LHCN-M2 (cell line): ENCODE measurements at regions not wholly inside any gene's neighbourhood (a gene's known extent, or its start where the extent isn't known, plus 50 kb on each side); places are given as distances from the start of the nearest gene placed in this dataset.

Source experiments
- DNase-seq: peaks from one replicate; pipeline ENCODE4 v3.0.0-alpha.2; 2012; ENCODE audit warnings: low read depth

DNA sequence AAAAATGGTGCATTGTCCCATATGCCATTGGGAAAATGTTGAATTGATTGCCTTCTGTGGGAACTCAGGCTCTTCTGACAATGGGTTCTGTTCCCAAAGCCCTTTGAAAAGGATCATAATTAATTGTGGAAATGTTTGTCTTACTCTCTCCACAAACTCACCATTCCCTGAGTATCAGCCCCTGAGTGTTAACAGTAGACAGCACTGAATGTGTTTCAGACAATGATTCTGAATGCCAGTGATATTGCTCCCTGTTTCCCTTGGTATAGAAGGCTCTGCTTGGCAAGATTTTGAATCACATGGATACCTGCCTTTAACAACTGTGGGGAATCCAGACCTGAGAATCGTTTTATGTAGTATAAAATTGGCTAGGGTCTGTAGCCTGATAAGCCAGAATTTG, 1096.8 kb downstream of the ADGRL2 start:
- no peak for DNase-seq

DNA sequence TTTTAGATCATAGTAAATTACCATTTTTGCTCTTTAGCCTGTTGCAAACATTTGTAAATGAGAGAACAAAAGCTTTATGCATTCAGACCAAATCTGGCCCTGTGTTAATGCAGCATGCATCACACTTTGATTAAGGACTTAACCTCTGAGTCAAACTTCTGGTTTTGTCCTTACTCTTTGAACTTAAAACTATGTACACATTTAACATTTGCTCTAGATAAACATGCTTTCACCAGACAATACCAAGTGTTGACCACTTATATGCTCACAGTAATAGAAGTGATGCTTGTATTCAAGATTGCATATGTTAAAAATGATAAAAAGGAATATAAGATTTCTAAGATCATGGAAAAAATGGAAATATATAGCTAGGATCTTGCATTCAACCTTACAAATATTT, 1095.3 kb downstream of the ADGRL2 start:
- no peak for DNase-seq

DNA sequence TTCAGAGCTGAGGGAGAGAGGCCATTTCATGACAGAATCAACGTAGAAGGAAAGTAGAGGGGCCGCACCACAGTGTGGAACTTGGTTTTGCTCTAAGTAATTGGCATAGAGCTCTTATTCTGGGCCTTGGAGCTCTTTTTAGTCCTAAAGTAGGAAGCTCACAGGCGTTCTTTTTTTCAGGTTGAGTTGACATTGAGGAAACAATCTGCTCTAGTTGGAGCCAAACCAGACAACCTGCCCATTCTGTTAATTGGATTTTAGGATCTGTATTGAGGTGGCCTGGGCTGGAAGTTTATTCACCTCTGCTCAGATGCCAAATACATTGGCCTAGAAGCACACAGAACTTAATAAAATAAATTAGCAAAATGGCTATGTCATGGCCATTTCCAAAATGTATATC, 1093.9 kb downstream of the ADGRL2 start:
- DNase-seq, result no peak

DNA sequence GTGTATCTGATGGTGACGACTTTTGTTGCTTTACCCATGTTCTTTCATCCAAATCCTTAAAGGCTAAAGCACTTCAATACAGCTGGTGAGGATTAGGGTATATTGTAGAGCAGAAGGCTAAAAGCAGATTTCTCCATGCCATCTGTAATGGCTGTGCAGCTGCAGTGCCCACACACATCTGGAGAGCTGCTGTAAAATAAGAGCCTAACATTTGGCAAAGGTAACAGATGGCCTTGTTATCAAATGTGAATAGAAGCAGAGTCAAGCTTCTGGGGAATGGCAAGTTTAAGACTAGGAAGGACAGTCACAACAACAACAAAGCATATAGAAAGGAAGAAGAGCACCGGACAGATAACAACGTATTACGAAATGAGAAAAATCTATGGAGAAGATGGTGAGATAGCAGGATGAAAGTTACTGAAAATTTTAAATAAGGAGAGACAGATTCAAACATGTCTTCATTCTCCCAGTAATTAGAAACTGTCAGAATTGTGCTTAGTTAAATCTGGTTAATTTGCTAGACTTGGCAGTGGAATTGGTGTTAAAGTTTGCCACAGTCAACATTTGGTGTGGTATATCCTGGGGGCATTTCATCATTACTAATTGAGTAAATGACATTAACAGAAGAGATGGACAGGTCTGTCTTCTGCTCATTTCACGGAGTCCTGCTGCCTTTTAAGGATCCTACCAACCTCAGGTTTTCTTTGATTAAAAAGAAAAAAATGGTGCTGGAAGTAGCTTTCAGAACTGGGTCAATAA, 1093.2 kb downstream of the ADGRL2 start:
- DNase-seq, result no peak

DNA sequence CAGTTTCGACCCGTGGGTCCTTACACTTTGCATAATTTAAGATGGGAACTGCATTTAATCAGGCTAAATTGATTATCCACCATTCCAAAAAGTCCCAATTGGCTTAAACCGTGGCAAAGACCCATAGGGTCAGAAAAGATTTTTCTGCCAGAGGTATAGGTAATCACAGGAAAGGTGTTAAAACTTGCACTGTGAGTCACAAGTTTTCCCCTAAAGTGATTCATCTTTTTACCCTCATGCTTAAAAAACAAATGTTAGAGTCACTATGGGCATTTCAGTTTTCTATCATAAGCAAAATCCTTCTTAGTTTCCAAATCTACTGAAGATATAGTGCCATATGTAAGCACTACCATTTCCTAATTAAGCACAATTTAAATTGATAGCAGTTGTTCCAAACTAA, 1079.8 kb downstream of the ADGRL2 start:
- DNase-seq, result no peak

DNA sequence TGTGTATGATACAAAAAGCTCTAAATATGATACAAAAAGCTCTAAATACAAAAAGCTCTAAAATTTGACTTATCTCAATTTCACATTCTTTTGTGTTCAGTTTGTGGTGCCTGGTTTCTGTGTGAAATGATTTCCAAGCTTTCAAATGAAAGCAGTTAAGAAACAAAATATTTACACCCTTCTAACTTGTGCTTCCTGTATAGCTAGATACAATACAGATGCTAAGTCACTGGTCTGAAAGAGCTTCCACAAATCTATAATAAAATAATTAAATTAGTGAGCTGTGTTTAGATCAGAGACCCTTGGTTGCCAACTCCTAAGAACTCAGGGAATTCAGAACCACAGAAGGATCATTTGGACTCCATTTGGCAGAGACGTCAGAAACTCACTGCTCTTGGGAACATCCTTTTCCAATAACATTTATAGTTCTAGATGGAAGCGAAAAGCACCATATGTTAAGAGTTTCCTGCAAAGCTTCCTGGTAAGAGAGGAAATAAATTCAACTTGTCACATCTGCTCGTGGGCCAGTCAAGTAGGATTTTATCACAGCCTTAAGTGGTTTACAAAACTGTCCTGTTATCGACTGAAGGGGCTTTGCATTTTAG, 1079.1 kb downstream of the ADGRL2 start:
- no peak for DNase-seq

DNA sequence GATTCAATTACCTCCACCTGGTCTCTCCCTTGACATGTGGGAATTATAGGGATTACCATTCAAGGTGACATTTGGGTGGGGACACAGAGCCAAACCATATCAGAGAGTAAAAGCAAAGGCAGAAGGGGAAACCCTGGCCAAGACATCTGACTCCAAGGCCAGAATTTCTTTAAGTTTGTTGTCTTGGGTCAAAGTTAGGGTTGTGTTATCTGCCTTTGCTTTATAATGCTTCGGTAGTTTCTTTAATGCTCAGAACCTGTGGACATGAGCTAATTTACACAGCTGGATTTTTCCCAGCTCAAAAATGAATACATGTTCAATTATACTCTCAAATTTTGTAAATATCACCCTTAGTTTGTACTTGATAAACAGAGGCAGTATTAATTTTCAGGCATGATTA, 1074.4 kb downstream of the ADGRL2 start:
- DNase-seq, result no peak

DNA sequence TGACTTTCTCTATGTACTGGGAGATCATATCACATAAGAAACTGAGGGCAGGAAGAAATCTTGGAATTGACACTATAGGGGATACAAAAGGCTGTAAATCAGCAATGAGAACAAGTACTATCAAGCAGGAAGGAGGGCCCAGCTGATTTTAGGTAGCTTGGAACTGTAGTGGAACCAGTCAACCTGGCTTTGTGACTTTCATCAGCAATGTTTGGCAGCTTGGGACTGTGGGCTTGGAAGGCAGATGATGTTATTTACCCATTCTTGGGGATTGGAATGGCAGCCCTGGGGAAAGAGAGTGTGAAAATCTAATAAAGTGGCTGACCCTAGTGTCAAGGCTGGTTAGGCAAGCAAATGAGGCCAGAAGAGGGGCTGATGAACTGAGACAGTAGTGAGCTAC, 1073.3 kb downstream of the ADGRL2 start:
- DNase-seq, result no peak

DNA sequence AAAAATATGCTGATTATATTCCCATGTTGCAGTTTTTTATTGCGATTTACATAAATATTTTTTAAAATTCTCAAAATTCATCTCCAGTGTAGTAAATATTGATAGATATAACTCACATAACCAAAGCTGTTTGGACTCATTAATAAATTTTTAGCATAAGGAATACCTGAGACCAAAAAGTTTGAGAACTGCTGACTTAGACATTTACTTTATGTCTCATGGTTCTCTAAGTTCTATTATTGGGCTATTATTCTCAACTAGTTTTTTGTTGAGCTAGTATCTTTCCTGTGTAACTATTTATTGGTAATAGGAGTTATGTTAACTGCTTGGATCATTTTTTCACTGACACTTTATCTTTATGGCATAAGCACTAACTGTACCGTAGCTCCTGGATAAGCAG, 1069.6 kb downstream of the ADGRL2 start:
- no peak for DNase-seq

DNA sequence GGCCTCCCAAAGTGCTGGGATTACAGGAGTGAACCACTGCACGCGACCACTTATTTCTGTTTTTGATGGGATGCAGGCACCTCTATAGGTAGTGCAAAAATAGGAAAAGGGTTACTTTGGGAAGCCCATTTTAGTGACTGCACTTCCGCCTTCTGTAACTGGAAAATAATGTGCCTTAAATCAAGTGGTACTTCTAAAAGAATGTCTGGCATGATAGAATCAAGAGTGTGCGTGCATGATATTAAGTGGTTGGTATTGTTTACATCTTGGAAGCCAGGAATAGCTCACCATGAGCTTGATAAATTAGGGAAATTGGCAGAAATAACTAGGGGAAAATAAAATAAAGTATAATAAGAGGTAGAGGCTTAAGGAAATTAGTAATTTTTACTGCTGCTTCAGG, 1067.0 kb downstream of the ADGRL2 start:
- no peak for DNase-seq

DNA sequence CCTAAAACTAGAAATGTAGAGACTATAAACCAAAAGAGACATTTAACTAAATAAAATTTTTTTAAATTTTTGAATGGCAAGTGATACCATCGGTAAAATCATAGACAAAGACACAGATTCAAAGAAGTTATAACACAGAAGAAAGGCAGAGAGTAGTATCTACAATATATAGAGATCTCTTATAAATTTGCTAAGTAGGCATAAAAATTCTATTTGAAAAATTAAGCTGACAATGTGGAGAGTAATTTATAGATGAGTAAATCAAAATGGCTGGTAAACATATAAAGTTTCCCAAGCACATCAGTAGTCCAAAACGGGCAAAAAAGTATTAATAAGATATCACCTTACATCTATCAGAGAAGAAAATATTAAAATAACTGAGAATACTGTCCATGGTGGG, 1061.0 kb downstream of the ADGRL2 start:
- no peak for DNase-seq

DNA sequence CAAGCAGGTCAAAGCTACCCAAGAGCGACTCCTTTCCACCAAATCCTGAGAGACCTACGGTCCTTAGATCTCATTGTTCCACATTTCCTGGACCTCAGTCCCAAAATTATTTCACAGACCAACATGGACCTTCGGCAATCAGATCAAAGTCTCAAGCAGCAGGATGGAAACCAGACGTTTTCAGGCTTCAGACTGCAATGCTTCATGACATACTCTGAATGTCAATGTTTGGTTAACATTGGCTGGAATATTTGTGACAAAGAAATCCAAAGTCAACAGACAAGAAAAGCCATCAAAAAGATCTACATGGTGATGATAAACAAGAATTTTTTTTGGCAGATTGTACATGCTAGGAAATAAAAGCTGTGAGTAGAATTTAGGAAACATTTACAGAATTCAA, 1057.3 kb downstream of the ADGRL2 start:
- no peak for DNase-seq

DNA sequence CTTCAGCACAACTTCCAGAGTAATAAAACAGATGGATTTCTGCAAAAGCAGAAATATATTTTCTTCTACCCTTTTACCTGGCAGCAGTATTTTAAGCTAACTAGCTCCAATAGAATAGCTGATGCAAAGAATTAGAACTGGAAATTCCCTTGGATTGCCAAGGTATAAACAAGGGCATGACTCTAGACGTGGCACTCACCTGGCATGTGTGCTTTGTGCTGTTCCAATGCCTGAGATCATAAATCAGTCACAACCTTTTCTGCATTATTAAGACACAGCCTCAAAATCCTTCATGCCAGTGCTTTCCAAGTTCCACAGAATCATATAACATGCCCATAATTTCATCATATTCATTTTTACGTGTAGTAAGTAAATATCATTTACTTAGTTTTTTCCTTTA, 1048.7 kb downstream of the ADGRL2 start:
- no peak for DNase-seq

DNA sequence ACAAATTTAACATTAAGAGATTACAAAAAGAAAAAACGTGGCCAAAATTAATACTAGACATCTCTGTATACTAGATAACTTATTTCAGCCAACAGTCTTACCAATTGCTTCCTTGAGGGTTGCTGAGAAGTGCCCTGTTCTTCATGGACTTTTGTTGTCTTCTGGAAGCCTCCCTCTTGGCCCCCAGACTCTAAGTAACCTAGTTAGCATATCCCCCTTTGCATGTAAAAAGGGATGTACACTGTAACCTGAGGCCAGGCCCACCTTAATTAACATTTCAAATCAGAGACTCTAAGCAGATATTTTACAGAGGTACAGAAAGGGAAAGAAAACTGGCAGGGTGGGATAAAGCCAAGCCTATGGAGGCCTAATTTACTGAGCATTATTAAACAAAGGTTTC, 1047.3 kb downstream of the ADGRL2 start:
- DNase-seq, result no peak

DNA sequence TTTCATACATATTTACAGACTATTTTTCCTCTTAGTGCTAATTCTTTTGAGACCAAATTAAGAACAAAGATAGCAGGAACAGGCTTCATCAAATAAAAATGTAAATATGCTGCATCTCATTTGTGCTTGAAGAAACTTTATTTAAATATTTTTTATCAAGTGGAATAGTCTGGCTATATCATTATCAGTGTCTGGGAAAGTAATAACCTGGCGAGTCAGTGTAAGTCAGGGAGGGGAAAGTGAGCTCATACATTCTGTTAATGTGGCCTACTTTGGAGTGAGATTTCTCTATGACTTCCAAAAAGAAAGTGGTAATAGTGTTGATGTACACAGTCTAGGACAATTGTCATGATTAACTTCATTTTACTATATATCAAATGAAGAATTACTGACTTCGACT, 1045.1 kb downstream of the ADGRL2 start:
- DNase-seq, result no peak

DNA sequence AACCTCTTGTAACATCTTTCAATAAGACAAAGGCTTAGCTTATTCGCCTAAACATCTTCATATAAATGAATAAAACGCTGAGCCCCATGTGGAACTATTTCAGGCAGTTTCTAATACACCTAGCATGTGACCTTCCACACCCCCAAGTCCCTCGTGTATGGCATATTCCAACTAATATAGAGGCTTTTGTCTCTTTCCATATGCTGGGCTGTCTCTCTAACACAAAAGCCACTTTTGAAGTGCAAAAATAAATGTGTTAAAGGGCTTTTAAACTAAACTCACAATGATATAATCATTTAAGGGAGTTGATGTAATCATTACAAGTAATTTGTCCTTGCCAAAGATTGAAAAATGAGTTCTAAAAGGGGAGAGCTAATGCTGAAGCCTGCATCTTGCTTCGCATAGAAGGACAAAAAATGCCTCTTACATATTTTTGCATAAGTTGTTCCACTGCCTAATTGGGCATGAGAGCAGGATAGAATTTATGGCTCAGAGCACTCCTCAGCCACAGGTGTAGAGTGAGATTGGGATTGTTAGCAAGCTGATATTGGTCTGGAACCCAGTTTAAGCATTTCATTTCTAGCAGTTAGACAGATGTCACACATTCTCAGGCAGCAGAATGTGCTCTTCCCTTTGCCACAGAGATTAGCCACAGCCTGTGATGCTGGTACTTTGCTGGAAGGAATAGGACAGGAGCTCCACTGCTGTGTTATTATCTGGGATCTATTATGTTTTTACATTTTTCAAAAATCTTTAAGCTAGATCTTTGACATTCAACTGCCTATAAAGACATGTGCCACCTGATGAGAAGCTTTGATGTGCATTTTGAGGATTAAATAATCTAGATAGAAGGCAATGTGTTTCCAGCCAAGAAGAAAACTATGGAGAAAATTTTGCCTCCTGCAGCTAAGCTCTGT, 1044.4 kb downstream of the ADGRL2 start:
- no peak for DNase-seq

DNA sequence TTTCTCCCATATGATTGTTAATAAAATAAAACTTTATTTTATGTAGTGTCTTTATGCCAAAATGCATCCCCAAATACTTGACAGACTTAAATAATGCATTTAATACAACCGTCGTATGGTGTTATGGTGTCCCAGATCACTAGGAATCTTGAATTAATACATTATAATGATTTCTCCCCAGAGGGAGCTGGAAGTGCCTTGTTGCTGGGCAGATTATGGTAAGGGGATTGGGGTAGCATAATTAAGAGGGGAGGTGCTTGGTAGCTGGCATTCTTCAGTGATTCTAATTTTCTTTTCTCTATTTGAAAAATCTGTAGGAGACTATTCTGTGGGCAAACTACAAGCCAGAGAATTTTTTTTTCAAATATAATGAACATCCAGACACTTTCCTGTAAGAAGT, 1043.7 kb downstream of the ADGRL2 start:
- no peak for DNase-seq

DNA sequence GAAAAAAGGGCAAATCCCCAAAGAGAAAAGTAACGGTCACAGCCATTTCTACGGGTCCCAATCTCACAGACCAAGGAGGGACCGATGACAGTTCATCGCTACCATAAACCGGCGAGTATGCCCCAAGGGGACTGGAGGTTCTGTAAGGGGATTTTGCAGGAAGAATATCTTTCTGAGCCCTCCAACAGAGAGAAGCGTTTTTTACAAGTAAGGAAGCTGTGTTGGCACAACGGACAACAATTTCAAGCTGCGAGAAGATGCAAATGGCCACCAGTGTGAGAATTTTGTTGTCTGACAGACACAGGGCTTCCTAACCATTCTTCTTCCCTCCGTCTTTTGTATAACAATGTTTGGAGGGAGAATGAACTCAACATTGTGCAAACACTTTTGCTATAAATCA, 1043.1 kb downstream of the ADGRL2 start:
- no peak for DNase-seq

DNA sequence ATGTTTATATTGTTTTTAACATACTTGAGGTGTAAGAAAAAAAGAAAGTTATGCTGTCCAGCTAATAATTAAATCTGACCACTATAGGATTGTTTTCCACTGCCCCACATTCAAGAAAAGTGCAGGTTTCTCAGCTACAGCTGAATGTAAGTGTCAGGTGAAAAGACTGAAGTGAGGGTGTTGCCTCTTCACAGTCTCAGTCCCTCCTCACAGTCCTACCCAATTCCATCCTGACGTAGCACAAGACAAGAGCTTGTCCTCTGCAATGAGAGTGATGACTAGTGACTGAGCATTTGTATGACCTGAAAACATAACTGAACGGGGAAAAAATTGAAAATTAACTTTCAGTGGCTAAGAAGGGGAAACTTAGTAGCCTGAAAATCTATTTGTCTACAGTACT, 1039.5 kb downstream of the ADGRL2 start:
- no peak for DNase-seq

DNA sequence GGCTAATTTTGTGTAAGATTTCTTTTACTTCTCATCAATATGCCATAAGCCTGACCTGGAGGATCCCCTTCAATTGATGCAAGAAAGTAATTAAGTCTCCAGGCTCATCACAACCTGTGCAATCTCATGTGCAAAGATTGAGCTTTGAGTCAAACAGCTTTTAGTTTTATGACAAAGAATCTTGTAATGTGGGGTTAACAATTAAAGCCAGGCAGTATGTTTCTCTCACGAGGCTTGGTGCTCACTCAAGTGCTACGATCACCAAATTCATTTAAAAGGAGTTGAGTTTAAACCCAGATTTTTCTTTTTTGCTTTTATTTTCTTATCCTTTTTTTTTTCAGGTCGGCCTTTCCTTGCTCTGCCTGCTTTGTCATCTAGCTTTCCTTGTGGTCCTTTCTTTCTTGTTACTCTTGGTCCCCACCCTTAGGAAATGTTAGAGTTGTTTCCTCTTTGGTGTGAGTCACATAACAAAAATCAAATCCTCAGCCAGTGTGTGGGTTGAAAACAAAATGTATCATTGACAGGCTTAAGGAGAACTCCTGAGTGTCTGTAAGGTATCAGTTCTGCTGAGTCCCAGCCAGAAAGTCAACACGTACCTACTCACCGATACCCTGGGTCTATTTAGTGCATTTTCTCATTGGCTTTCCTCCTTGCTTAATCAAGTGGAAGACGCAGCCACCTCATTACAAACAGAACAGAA, 1037.2 kb downstream of the ADGRL2 start:
- DNase-seq, result peak; percentile 5

DNA sequence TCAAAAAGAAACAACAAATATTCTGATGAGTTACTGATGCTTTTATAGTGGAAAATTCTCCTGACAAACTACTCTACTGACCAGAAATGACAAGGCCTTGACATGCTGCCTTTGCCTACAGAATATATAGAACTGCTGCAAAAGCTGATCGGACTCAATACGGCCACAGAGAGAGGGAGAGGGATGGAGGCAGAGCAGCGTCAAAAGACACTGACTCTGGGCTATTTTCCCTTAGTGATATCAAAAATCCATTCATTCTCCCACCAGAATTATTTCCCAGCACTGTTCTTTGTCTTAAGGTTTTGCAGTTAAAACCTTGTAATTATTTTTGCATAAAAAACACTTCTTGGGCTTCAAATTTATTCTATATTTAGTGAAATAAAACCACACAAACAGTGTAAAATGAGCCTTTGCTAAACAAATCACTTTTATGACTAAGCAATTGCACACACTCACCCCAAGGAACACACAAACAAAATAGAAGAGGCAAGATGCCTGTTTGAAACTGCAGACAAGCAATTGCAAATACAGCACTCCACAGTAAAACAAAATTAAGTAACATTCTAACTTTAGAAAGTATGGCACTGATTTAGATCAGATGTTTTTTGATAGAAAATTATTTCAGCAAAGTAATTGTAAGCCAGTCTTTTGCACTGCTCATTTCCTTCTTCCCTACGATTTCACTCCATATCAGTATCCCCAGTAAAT, 1036.4 kb downstream of the ADGRL2 start:
- peak; percentile 3 for DNase-seq
